Trophoblast cell (in vitro differentiated cells and primary cell): ENCODE measurements at regions not wholly inside any gene's neighbourhood (a gene's known extent, or its start where the extent isn't known, plus 50 kb on each side); places are given as distances from the start of the nearest gene placed in this dataset.

ENCODE experiments used
- DNase-seq, 2 donors: peaks; one replicate each; pipeline ENCODE4 v3.0.0-alpha.2; 2016
- H2AFZ ChIP-seq: 2 replicates; pipeline ENCODE4 v1.6.1; 2013; ENCODE audit warnings: low read length, moderate library complexity, mild to moderate bottlenecking; ENCODE audit not compliant: insufficient read depth, poor library complexity
- H2AK5ac ChIP-seq: 2 replicates; pipeline ENCODE4 v1.6.1; 2013; ENCODE audit warnings: mild to moderate bottlenecking, low read length
- H2BK120ac ChIP-seq: 2 replicates; pipeline ENCODE4 v1.6.1; 2013; ENCODE audit warnings: low read length, mild to moderate bottlenecking, moderate library complexity; ENCODE audit not compliant: insufficient read depth, poor library complexity
- H2BK12ac ChIP-seq: 2 replicates; pipeline ENCODE4 v1.6.1; 2013; ENCODE audit warnings: mild to moderate bottlenecking, low read length, moderate library complexity
- H2BK5ac ChIP-seq: 2 replicates; pipeline ENCODE4 v1.6.1; 2013; ENCODE audit warnings: low read length, low read depth, moderate library complexity, mild to moderate bottlenecking; ENCODE audit not compliant: poor library complexity
- H3K14ac ChIP-seq: 2 replicates; pipeline ENCODE4 v1.6.1; 2013; ENCODE audit warnings: mild to moderate bottlenecking, low read length
- H3K18ac ChIP-seq: 2 replicates; pipeline ENCODE4 v1.6.1; 2013; ENCODE audit warnings: mild to moderate bottlenecking, low read length
- H3K23ac ChIP-seq: 2 replicates; pipeline ENCODE4 v1.6.1; 2013; ENCODE audit warnings: low read length
- H3K27ac ChIP-seq: 2 replicates; pipeline ENCODE4 v1.5.1; 2013; ENCODE audit warnings: low read depth, mild to moderate bottlenecking, inconsistent platforms, low read length, moderate library complexity
- H3K27me3 ChIP-seq: 2 replicates; pipeline ENCODE4 v1.6.1; 2013; ENCODE audit warnings: inconsistent platforms, mild to moderate bottlenecking, low read length, moderate library complexity; ENCODE audit not compliant: insufficient read depth
- H3K36me3 ChIP-seq, 2 experiments: 1 replicate in 1 of 2; 2 replicates in 1 of 2; pipeline ENCODE4 v1.6.1; 2013; ENCODE audit warnings: low read length in 2 of 2, mild to moderate bottlenecking in 2 of 2, moderate library complexity in 1 of 2; ENCODE audit not compliant: insufficient read depth in 2 of 2, control insufficient read depth in 1 of 2
- H3K4ac ChIP-seq: 2 replicates; pipeline ENCODE4 v1.6.1; 2013; ENCODE audit warnings: low read depth, mild to moderate bottlenecking, low read length, moderate library complexity
- H3K4me1 ChIP-seq, 2 experiments: 1 replicate in 1 of 2; 2 replicates in 1 of 2; pipeline ENCODE4 v1.6.1; 2013; ENCODE audit warnings: low read length in 2 of 2, mild to moderate bottlenecking in 2 of 2, moderate library complexity in 1 of 2; ENCODE audit not compliant: insufficient read depth in 2 of 2, control insufficient read depth in 1 of 2
- H3K4me2 ChIP-seq: 2 replicates; pipeline ENCODE4 v1.6.1; 2013; ENCODE audit warnings: inconsistent platforms, mild to moderate bottlenecking, low read length, moderate library complexity
- H3K4me3 ChIP-seq: 2 replicates; pipeline ENCODE4 v1.5.1; 2013; ENCODE audit warnings: mild to moderate bottlenecking, low read depth, low read length, inconsistent platforms
- H3K79me1 ChIP-seq: one replicate; pipeline ENCODE4 v1.6.1; 2013; ENCODE audit warnings: low read length
- H3K79me2 ChIP-seq: 2 replicates; pipeline ENCODE4 v1.6.1; 2013; ENCODE audit warnings: low read length, mild to moderate bottlenecking; ENCODE audit not compliant: control insufficient read depth, insufficient read depth, poor library complexity
- H3K9ac ChIP-seq: 2 replicates; pipeline ENCODE4 v1.6.1; 2013; ENCODE audit warnings: mild to moderate bottlenecking, low read length
- H3K9me3 ChIP-seq: 2 replicates; pipeline ENCODE4 v1.6.1; 2013; ENCODE audit warnings: low read depth, mild to moderate bottlenecking, control low read depth, inconsistent platforms, low read length; ENCODE audit not compliant: insufficient read depth
- H4K12ac ChIP-seq: 2 replicates; pipeline ENCODE4 v1.6.1; 2013; ENCODE audit warnings: low read depth, mild to moderate bottlenecking, low read length, moderate library complexity
- H4K8ac ChIP-seq: 2 replicates; pipeline ENCODE4 v1.6.1; 2013; ENCODE audit warnings: low read depth, mild to moderate bottlenecking, low read length, moderate library complexity
- H4K91ac ChIP-seq: one replicate; pipeline ENCODE4 v1.6.1; 2013; ENCODE audit warnings: low read depth, mild to moderate bottlenecking, low read length, moderate library complexity
- WGBS: extraction: QIAGEN DNeasy Blood & Tissue Kit; methylation state at CpG from one replicate; pipeline ENCODE4 v1.1.7; 2013; ENCODE audit warnings: missing lambda C conversion rate; ENCODE audit not compliant: insufficient read length, insufficient coverage; ENCODE audit errors: extremely low coverage; 5-methylcytosine and 5-hydroxymethylcytosine counted together

DNA sequence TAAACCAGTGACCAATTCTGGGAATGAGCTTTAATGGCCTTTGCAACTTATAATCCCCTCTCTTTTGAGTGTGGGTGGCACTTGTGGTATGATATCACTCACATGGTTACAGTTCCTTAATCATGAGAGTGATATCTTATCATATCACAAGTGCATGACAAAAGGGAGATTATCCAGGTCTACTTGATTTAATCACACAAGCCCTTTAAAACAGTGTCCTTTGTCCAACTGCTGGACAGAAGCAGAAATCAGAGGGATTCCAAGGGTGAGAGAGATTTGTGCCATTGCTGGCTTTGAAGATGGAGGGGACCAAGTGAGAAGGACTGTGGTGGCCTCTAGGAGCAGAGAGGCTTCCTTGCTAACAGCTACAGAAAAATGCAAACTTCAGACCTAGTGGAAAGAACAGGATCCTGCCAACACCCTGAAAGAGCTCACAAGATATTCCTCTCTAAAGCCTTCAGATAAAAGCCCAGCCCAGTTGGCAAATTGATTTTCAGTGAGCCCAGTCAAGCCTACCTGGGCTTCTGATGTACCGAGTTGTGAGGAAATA, 279.0 kb upstream of the TLE4 start:
- DNase-seq, result no peak
- H3K4me2 ChIP-seq, result peak overlapping the region; percentile 2
- no peak overlapping the region for H3K14ac ChIP-seq
- H4K12ac ChIP-seq, result no peak overlapping the region
- no peak overlapping the region for H3K23ac ChIP-seq
- H3K9ac ChIP-seq, result no peak overlapping the region
- no peak overlapping the region for H2AFZ ChIP-seq
- no peak overlapping the region for H2BK120ac ChIP-seq
- WGBS, result no CpG with 5 or more reads among the region's 1 CpG
- no peak overlapping the region for H2BK12ac ChIP-seq
- H2AK5ac ChIP-seq, result no peak overlapping the region
- H3K27me3 ChIP-seq, result no peaks in the 10 kb centered on the region
- no peak overlapping the region for H2BK5ac ChIP-seq
- no peak overlapping the region for H3K4ac ChIP-seq
- H3K4me3 ChIP-seq, result no peak overlapping the region
- H3K79me2 ChIP-seq, result no peaks in the 10 kb centered on the region
- no peaks in the 10 kb centered on the region for H3K79me1 ChIP-seq
- H3K4me1 ChIP-seq, result peaks cover 5 to 11% of the 10 kb centered on the region in 2 experiments
- no peak overlapping the region for H3K27ac ChIP-seq
- H4K91ac ChIP-seq, result no peak overlapping the region
- no peak overlapping the region for H4K8ac ChIP-seq
- H3K36me3 ChIP-seq, result no peaks in the 10 kb centered on the region
- no peaks in the 10 kb centered on the region for H3K9me3 ChIP-seq
- no peak overlapping the region for H3K18ac ChIP-seq

DNA sequence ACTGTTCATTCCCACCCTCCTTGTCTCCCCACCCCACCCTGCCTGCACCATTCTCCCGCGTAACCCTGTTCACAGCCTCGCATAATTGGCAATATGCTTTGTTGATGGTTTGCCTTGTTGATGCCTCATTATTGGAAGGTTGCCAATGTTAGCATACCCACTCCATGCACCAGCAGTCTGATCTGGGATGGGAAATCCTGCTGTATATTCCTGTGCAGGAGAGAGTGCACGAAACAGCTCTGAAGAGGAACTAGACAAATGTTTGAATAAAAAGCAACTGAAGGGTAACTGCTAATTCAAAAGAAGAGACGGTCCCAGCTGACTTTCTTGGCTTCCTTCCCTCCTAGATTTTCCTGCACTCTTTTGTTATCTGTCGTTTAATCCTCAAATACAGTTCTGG, 271.7 kb upstream of the TLE4 start:
- Histone ChIP-seq H3K4me1 (no peaks in the 10 kb centered on the region), H3K36me3 (no peaks in the 10 kb centered on the region), H2BK5ac (no peak overlapping the region), H2BK12ac (no peak overlapping the region), H3K27ac (no peak overlapping the region), H3K79me2 (no peaks in the 10 kb centered on the region), H3K4me2 (no peak overlapping the region), H2BK120ac (no peak overlapping the region), H3K79me1 (no peaks in the 10 kb centered on the region), H3K14ac (no peak overlapping the region), H3K18ac (no peak overlapping the region), H3K23ac (no peak overlapping the region), H4K12ac (no peak overlapping the region), H2AK5ac (no peak overlapping the region), H3K4me3 (no peak overlapping the region), H3K4ac (no peak overlapping the region), H3K9ac (no peak overlapping the region), H2AFZ (no peak overlapping the region), H3K27me3 (no peaks in the 10 kb centered on the region), H4K8ac (no peak overlapping the region), H4K91ac (no peak overlapping the region), H3K9me3 (no peaks in the 10 kb centered on the region)
- no peak for DNase-seq
- no CpG with 5 or more reads among the region's 6 CpGs for WGBS

DNA sequence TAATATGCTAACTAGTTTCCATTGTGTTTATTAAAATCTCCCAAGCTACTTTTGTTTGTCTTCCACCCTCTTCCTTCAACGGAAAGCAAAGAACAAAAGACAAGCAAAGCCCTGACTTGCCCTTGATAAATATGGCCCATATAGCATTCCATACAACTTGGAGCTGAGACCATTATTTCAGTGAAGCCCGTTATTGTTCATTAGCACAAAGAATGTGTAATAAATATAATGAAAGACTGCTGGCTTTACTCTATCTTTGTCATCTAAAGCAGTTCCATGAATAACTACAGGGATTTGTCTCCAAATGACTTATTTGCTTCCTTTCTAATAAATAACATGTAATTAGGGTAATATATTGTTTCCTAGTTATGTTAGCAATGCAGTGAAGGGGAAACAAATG, 270.7 kb upstream of the TLE4 start:
- Histone ChIP-seq H3K4me2 (no peak overlapping the region), H3K18ac (no peak overlapping the region), H3K27ac (no peak overlapping the region), H4K91ac (no peak overlapping the region), H3K23ac (no peak overlapping the region), H3K79me1 (no peaks in the 10 kb centered on the region), H2BK12ac (no peak overlapping the region), H2BK120ac (no peak overlapping the region), H3K79me2 (no peaks in the 10 kb centered on the region), H3K14ac (no peak overlapping the region), H2AK5ac (no peak overlapping the region), H3K9me3 (no peaks in the 10 kb centered on the region), H3K9ac (no peak overlapping the region), H4K8ac (no peak overlapping the region), H2BK5ac (no peak overlapping the region), H3K4ac (no peak overlapping the region), H3K27me3 (no peaks in the 10 kb centered on the region), H4K12ac (no peak overlapping the region), H3K36me3 (no peaks in the 10 kb centered on the region), H3K4me3 (no peak overlapping the region), H2AFZ (no peak overlapping the region), H3K4me1 (no peaks in the 10 kb centered on the region)
- WGBS, result no CpG with 5 or more reads among the region's 2 CpGs
- DNase-seq, result no peak

GRCh38 chr9:79301551-79302391, 270.0 kb upstream of the TLE4 start:
- Histone ChIP-seq H3K9ac (no peak overlapping the region), H4K12ac (no peak overlapping the region), H3K14ac (no peak overlapping the region), H3K36me3 (no peaks in the 10 kb centered on the region), H2AFZ (no peak overlapping the region), H3K27me3 (no peaks in the 10 kb centered on the region), H3K4me3 (no peak overlapping the region), H2BK12ac (no peak overlapping the region), H4K8ac (no peak overlapping the region), H3K27ac (no peak overlapping the region), H3K79me1 (no peaks in the 10 kb centered on the region), H3K79me2 (no peaks in the 10 kb centered on the region), H2AK5ac (no peak overlapping the region), H3K4me2 (no peak overlapping the region), H3K9me3 (no peaks in the 10 kb centered on the region), H3K18ac (no peak overlapping the region), H3K4ac (no peak overlapping the region), H2BK120ac (no peak overlapping the region), H3K23ac (no peak overlapping the region), H3K4me1 (no peaks in the 10 kb centered on the region), H4K91ac (no peak overlapping the region), H2BK5ac (no peak overlapping the region)
- WGBS, result no CpG with 5 or more reads among the region's 8 CpGs
- peak in 1 of 2 donors; percentile 1 for DNase-seq
